ENCODE measurements at regions not wholly inside any gene's neighbourhood (a gene's known extent, or its start where the extent isn't known, plus 50 kb on each side); places are given as distances from the start of the nearest gene placed in this dataset.
"Not testable (repeated sequence)": the region's sequence is repeated elsewhere in the genome, so short reads cannot be mapped to it uniquely, and the experiment has no call there.

DNA sequence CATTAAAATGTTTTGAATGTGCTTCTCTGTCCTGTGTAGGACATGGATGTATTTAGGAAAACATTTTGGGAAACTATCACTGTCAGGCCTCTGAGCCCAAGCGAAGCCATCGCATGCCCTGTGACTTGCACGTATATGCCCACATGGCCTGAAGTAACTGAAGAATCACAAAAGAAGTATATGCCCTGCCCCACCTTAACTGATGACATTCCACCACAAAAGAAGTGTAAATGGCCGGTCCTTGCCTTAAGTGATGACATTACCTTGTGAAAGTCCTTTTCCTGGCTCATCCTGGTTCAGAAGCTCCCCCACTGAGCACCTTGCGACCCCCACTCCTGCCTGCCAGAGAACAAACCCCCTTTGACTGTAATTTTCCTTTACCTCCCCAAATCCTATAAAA is 191.1 kb upstream of the MEIS1 start:
- in situ Hi-C loops (cut with HindIII; ENCODE audit: low sequenced_read_pairs) = not testable (repeated sequence)

DNA sequence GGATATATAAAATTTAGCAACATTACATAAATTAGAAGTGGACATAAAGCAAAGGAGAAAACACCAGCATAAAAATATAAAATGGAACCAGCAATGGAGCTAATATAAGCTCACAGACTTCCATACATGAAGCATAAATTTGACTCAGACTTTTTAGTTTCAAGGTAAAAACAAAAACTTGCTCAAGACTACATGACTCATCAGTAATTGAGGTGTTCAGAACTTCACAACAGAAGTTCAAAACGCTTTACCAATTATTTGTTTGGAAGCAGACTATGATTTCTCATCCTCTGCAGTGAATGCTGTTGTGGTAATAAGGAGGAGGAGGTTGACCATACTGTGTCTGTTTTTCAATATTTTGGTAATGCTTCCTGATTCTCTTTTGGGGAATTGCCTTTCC is 192.0 kb upstream of the MEIS1 start:
- in situ Hi-C loops (cut with HindIII; ENCODE audit: low sequenced_read_pairs) = not testable (repeated sequence)

DNA sequence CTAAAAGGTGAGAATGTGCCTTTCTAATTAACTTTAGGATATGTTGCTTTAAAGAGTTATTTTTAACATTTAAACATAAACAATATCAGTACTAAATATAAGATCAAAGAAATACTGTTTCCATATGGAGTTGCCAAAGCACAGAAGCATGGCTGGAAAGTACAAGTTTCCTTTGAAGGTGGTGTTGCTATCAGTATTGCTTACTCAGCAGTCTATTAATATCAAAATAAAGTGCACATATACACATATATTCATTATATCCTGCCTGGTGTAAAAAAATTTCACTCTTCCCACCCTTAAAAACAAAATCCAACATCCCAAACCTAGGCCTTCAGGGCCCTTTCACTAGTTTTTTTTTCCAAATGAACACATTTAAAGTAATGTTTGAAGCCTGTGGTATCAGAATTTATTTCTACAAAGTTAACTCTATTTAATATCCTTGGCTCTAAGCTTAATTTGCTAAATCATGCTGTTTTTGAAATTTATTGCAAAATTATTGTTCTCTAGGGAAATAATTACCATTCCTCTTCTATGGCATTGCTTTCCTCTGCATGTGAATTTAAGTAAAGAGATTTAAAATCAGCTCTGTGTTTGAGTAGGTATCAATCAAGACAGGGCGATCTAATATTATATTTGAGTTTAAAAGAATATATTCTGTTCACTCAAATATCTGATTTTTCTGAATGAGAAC is 192.7 kb upstream of the MEIS1 start:
- in situ Hi-C loops (cut with HindIII; ENCODE audit: low sequenced_read_pairs) = no loop called here

DNA sequence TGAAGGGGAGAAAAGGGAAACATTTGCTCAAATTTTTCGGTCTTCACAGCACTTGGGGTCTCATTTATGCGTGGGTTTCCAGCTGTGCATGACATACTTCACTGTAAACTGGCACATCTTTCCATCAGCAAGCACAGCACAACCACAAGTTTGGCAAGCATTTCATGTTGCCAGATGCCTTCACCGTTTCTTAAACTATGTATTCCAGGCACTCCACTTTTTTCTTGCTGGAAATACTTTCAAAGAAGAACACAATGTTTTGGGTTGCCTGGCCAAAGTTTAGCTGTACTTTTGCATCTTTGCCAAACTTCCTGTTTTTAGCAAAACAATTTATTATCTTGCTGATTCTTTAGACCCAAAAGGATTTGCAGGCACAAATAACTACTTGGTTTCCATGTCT is 194.6 kb upstream of the MEIS1 start:
- in situ Hi-C loops (cut with HindIII; ENCODE audit: low sequenced_read_pairs) = no loop called here

DNA sequence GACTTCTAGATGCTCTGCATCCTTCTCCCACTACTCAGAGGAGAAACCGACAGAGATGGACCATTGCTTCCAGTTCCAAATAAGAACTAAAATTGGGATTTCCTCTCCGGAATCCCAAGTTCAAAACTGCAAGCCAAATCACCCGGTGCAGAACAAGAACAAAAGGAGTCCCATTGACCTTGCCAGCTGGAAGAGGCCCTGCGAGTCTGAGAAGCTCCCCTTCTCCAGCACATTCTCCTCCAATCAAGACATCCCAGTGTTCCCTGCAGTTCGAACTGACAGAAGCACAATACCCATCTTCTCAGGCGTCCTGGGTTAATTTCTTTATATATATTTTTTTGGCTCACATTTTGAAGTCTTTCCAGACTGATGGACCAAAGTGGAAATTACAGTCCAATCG is 195.3 kb upstream of the MEIS1 start:
- in situ Hi-C loops (cut with HindIII; ENCODE audit: low sequenced_read_pairs) = no loop called here

DNA sequence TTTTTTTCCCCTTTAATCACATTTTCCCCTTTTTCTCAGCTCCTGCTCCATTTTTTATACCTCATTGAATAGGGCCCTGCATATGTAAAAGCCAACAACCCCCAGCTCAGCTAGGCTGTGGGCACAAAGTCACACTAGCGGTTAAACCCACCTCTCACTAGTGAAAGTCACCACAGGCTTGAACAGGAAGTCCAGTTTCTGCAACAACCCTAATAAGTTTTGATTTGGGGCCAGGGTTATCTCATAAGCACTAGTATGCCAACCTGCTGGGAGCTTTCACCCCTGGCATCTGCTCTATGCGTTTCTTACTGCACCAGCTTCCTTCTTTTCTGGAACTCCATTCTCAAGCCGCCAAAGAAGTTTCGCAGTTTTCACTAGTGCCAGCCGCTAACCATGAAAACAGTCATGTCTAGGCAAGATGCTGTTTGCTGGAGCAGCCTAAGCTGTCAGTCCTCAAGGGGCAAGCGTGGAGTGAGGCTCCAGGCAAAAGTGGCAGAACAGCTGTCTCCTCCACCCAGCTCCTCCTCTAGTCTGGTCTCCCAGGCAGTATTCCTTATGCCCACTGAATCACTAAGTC is 197.0 kb upstream of the MEIS1 start:
- in situ Hi-C loops (cut with HindIII; ENCODE audit: low sequenced_read_pairs) = no loop called here

DNA sequence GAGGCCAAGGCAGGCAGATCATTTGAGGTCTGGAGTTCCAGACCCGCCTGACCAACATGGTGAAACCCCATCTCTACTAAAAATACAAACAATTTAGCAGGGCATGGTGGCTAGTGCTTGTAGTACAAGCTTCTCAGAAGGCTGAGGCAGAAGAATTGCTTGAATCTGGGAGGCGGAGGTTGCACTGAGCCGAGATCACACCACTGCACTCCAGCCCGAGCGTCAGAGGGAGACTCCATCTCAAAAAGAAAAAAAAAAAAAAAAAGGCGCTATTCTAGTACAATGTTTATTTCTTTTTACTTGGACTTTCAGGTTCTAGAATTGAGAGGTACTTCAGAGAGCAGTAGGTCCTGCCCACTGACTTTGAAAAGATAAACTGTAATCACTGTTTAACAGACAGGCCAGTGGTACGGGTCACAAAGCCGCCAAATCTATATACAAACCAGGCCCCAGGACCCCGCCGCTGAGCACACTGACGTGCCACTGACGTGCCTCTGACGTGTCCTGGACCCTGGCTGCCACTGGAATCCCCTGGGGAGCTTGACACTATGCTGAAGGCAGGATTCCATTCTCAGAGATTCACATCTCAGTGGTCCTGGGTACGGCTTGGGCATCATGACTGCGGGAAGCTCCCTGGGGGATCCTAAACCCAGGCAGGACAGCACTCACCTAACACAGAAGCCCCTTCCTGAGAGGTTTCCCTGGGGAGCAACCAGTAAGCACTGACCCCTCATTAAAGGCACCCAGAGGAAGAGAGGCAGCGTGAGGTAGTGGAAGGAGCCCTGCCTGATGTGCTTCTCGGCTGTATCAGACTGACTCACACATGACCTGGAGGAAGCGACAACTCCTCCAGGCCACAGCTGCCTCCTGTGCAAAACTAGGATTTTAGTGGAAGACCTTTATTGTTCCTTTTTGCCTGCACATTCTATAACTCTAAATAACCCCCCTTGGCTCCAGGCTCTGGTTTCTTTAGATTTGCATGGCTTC is 197.8 kb upstream of the MEIS1 start:
- in situ Hi-C loops (cut with HindIII; ENCODE audit: low sequenced_read_pairs) = no loop called here

DNA sequence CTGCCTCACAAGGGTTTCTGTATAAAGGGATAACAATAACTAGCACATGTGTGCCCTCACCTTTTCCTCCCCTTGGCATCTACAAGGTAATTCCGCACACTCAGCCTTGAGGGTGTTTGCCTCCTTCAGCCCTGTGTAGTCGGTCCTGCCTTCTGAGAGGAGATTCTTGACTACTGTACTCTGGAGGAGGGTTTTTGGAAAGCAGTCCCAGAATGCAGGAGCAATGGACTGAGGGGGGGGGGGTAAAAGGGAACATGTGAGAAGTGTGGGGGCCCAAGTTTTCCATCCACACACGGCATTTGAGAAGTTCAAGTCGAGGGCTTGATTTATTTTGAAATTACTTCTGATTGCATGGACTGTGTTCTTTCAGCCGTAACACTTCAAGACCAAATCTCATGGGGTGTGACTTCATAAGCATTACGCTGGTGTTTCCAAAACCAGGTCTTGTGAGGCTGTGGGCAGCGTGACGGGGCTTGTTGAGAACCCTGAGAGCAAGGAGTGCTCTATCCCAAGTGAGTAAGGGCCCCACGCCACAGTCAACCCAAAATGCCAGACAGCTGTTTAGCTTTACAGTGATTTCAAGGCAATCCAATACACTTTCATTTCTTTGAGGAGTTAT is 198.7 kb upstream of the MEIS1 start:
- in situ Hi-C loops (cut with HindIII; ENCODE audit: low sequenced_read_pairs) = no loop called here

DNA sequence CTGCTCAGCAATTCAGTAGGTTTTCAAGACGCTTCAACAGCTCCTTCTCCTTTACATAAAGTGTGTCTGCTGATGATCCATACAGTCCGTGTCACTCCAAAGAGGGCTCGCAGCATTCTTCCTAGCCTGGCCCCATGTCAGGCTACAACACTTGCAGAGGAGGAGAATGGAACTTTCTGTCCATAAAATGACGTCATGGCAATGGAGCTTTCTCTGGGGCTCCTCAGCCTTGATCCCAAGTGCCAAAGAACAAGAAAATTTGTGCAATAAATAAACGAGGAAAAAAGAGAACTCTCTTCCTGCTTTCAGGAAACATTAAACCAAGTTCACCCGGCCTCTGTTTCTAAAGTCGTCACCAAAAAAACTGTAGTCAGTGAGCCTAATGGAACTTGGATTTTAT is 199.5 kb upstream of the MEIS1 start:
- in situ Hi-C loops (cut with HindIII; ENCODE audit: low sequenced_read_pairs) = no loop called here

DNA sequence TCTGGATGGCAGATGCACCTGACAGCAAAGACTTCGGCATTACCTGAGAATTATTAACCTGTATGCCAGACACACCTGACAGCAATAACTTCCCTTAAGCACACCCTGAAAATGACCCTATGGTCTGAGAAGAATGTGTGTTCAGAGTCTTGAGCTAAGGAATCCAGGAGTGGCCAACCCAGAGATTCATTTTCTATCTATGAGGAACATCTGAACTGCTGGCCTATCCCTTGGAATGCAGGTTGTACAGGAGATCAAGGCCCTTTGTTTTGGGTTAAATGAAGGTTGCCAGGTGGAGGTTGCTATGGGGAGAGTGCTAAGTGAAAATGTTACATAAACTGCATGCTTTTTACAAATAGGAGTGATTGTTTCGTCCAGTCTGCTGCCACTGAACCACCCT is 200.9 kb upstream of the MEIS1 start:
- in situ Hi-C loops (cut with HindIII; ENCODE audit: low sequenced_read_pairs) = no loop called here

DNA sequence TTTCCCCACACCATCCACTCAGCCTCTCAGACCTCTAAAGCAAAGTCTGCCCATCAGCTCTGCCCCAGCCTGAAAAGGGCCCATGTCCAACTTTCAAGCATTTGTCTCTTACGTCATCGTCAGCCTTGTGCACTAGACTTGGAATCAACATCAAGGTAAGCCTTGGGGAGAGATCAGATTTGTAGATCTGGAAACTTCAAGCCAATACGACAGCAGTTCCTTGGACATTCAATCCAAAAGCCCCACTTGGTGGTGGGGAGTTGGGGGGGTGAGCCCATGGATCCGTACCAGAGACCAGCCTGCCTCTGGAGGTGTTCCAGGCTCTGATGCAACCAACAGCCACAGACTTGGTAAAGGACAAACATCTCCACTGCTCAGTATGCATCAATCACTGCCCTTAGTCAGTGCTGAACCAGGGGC is 206.8 kb upstream of the MEIS1 start:
- in situ Hi-C loops (cut with HindIII; ENCODE audit: low sequenced_read_pairs) = no loop called here

DNA sequence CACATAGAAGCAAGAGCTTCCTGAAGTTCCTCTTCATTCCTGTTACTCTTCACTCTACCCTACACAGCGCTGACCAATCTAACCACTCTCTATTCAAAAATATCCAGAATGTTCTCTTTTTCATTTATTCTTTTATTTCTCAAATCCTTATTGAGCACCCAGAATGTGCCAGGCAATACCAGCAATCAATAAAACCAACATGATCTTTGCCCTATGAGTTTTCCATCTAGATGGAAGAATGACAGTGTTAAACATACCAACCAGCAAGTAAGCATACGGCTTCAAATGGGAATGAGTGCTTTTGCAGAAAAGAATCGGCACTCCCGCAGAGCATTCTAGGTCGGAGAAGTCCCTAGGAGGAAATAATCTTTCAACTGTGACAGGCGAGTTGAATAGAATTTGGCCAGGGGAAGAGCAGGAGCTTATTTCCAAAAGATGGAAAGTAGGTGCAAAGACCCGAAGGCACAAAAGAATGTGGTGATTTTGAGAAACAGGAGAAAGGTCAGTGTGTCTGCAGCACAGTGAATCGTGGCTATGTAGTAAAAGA is 217.8 kb upstream of the MEIS1 start:
- in situ Hi-C loops (cut with HindIII; ENCODE audit: low sequenced_read_pairs) = no loop called here

DNA sequence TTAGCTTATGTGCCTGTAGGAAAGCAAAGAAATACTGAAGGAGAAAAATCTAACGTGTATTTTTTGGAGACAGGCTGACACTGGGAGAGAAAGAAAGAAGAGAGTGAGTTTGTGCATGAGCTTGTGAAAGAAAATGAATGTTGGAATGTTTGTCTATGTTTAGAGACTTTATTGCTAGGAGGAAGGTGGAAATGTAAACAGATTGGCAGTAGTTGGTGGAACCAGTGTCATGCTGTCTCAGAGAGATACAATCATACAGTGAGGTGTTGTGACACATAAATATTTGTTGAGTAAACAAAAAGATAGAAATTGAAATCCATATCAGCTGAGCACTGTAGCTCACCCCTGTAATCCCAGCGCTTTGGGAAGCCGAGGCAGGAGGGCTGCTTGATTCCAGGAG is 222.2 kb upstream of the MEIS1 start:
- in situ Hi-C loops (cut with HindIII; ENCODE audit: low sequenced_read_pairs) = no loop called here

DNA sequence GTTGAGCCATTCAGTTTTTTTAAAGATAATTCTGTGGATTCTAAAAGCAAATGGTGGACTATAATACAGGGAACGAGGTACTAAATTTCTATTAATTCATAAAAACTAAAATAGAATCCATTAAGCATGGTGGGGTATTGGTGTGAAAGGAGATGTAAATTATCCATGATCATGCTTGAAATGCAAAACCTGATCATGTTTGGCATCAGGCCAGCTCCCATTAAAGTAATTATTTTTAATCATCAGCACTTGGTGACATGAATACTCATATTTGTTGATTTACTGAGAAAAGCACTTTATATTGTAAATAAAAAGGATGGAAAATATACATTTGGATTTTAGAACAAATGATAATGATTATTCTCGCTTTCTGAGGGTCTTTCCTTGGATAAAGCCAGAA is 232.3 kb upstream of the MEIS1 start:
- in situ Hi-C loops (cut with HindIII; ENCODE audit: low sequenced_read_pairs) = no loop called here

DNA sequence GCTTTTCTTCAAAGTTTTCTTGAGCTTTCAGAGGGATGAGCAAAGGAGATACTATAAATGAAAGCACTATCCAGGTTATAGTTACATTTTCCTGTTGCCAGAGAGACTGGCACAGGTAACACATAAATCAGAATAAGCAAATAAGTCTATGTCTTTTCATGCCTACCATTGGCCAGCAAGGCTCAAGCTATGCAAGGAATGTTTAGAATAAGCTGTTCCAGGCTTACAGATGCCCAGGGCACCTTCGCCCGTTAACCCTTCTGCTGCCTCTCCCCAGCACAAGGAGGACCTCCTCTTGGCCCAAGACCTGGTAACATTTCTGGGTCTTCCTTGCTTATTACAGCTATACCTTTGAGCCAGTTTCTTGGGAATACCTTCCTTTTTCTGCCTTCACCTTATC is 233.7 kb upstream of the MEIS1 start:
- in situ Hi-C loops (cut with HindIII; ENCODE audit: low sequenced_read_pairs) = no loop called here

DNA sequence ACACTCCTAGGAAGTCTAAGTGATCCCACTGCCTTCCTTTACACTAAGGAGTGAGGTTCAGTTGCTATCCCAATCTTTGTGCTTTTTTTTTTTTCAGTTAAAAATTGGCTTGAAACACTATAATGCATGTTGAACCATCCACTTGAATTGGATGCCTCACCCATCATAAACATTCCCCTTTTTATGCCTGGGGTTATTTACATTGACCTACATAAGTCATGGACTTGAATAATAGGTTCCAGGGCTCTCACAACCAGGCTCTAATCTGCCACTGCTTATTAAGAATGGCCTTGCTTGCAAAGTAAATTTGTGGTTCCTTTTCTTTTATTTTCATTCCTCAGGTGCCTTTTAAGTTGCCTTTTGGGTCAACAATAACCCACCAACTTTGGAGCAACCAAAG is 236.1 kb upstream of the MEIS1 start:
- in situ Hi-C loops (cut with HindIII; ENCODE audit: low sequenced_read_pairs) = no loop called here

DNA sequence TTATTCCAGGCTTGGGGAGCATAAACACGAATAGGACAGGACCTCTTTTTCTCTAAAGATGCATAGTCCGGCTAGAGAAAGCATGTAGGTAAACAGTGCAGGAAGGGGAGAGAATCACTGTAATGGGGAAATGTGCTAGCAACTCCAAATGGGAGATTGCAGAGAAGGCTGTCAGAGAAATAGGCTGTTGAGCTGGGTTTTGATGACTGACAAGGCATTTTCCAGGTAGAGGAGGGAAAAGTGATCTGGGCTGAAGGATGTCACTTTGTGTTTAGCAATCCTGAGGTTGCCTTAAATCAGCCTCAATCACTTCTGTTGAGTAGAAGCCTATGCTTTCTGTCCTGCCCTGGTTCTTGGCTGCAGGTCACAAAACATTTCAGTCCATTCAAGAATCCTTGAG is 242.0 kb upstream of the MEIS1 start:
- in situ Hi-C loops (cut with HindIII; ENCODE audit: low sequenced_read_pairs) = no loop called here

DNA sequence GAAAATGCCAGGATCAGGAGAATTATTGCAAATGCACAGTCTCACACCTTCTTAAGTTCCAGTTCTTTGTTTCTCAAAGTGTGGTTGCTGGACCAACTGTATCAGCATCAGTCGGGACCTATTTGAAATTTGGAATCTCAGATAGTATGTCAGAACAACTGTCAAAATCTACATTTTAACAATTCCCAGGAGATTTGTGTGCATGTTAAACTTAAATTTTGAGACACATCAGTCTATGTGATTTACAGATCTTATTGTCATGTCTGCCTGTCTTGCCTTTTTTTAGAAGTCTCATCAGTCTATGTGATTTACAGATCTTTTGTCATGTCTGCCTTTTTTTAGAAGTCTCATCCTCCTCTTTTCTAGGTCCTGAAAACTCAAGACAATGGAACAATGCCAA is 243.6 kb upstream of the MEIS1 start:
- in situ Hi-C loops (cut with HindIII; ENCODE audit: low sequenced_read_pairs) = no loop called here

DNA sequence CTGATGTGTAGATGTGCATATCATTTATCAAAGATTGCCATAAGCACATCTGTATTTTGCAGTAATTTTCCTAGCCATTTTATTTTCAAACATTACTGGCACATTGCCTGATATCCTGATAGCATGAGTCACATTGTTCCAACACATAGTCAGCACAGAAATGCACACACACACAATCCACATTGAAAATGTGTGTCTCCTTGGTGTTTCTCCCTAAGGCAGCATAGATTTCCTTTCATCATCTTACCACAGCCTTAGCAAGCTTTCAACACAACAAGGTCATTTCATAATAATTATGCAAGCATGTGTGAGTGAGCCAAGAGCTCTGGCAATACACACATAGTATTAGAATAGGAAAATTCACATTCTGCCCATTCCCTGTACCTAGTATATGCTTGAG is 245.4 kb upstream of the MEIS1 start:
- in situ Hi-C loops (cut with HindIII; ENCODE audit: low sequenced_read_pairs) = no loop called here

DNA sequence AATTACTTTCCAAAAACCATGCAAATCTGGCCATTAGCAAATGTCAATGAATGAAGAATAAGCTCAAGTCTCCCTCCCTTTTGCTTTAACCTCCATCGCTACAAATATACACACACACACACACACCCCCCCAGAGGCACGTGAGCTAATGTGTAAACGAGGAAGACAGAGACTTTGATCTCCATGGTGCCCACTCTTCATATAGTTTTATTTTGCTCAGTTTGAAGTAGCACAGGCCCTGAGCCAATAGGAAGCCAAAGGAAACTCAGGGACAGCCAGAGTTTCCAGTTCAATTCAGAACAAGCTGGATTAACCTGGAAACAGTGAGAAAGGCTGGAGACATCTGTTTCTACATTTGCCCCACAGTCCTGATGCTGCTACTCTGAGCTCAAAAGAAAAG is 248.4 kb upstream of the MEIS1 start:
- in situ Hi-C loops (cut with HindIII; ENCODE audit: low sequenced_read_pairs) = no loop called here

DNA sequence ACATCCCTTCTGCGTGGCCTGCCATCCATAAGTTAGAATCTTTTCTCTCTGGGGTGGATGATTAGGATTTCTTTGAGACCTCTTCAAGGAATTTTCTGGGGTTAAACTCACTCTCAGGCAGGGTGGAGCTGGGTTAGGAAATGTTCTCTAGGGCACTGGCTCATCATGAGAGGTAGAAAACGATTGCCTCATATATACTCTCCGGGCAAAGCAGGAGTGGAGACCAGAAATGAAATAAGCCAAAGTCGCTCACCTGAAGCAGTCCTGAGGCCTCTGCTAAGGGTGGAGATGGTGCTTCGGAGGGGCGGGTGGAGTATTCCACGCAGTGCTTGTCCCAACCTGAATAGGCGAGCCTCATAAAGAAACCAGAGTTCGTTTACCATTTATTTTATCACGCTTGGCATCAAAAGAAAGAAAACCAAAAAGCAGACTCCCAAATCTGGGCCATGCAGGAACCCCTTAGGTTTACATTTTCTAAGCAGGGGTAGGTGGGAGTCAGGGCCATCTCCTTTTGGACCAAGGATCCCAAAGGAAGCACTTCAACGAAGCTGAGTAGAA is 249.3 kb upstream of the MEIS1 start:
- in situ Hi-C loops (cut with HindIII; ENCODE audit: low sequenced_read_pairs) = no loop called here

Measured in DLD1 (cell line).